CD8-positive, alpha-beta memory T cell (primary cell): ENCODE measurements at regions not wholly inside any gene's neighbourhood (a gene's known extent, or its start where the extent isn't known, plus 50 kb on each side); places are given as distances from the start of the nearest gene placed in this dataset.

Experiments used
- CTCF ChIA-PET: fragments of 350-600 bp; sonication (Branson Sonifier 250); formaldehyde crosslinking; loops from one replicate; lab custom pipeline; 2021; ENCODE audit warnings: antibody characterized with exemption; lab: Charles Lee
- POLR2A ChIA-PET: fragments of 350-600 bp; sonication (Branson Sonifier 250); formaldehyde crosslinking; loops from one replicate; lab custom pipeline; 2021; ENCODE audit warnings: antibody characterized with exemption; lab: Charles Lee
- DNase-seq, 5 donors: peaks; one replicate each; pipeline versions ENCODE4 v3.0.0 to v3.0.0-alpha.2; 2020 to 2022; ENCODE audit warnings: mixed read lengths in 1 of 5
- H3K27ac ChIP-seq: one replicate; pipeline ENCODE4 v1.7.0; 2013; ENCODE audit warnings: low read depth, mild to moderate bottlenecking, low read length, moderate library complexity
- H3K27me3 ChIP-seq: 2 replicates; pipeline ENCODE4 v1.7.0; 2013; ENCODE audit warnings: low read length, mild to moderate bottlenecking; ENCODE audit not compliant: insufficient read depth, poor library complexity, severe bottlenecking
- H3K36me3 ChIP-seq: 2 replicates; pipeline ENCODE4 v1.7.0; 2013; ENCODE audit warnings: mild to moderate bottlenecking, low read length, moderate library complexity; ENCODE audit not compliant: insufficient read depth
- H3K4me1 ChIP-seq: 2 replicates; pipeline ENCODE4 v1.7.0; 2013; ENCODE audit warnings: mild to moderate bottlenecking, low read length, moderate library complexity; ENCODE audit not compliant: insufficient read depth
- H3K4me3 ChIP-seq: 2 replicates; pipeline ENCODE4 v1.7.0; 2013; ENCODE audit warnings: mild to moderate bottlenecking, low read length
- H3K9me3 ChIP-seq: 2 replicates; pipeline ENCODE4 v1.7.0; 2013; ENCODE audit warnings: mild to moderate bottlenecking, low read length
- H3K27ac Mint-ChIP-seq, 8 donors: one replicate each; pipeline ENCODE4 v1.8.0; 2020 to 2021; ENCODE audit warnings: mixed read lengths in 8 of 8, mild to moderate bottlenecking in 6 of 8, inconsistent platforms in 3 of 8, moderate library complexity in 3 of 8
- H3K27me3 Mint-ChIP-seq, 2 donors: one replicate each; pipeline ENCODE4 v1.8.0; 2020 to 2021; ENCODE audit warnings: mixed read lengths in 2 of 2, mild to moderate bottlenecking in 1 of 2, moderate library complexity in 1 of 2
- H3K36me3 Mint-ChIP-seq, 3 donors: one replicate each; pipeline ENCODE4 v1.8.0; 2020 to 2021; ENCODE audit warnings: mixed read lengths in 3 of 3, inconsistent platforms in 1 of 3, mild to moderate bottlenecking in 1 of 3
- H3K4me1 Mint-ChIP-seq, 3 donors: one replicate each; pipeline ENCODE4 v1.8.0; 2020 to 2021; ENCODE audit warnings: mixed read lengths in 3 of 3, inconsistent platforms in 1 of 3, mild to moderate bottlenecking in 1 of 3
- H3K4me3 Mint-ChIP-seq, 7 donors: one replicate each; pipeline ENCODE4 v1.8.0; 2020 to 2021; ENCODE audit warnings: mixed read lengths in 7 of 7, mild to moderate bottlenecking in 6 of 7, moderate library complexity in 4 of 7, inconsistent platforms in 2 of 7
- H3K9me3 Mint-ChIP-seq, 5 donors: one replicate each; pipeline ENCODE4 v1.8.0; 2020 to 2022; ENCODE audit warnings: mixed read lengths in 5 of 5, mild to moderate bottlenecking in 3 of 5, moderate library complexity in 2 of 5, inconsistent platforms in 1 of 5

- H3K36me3 Mint-ChIP-seq, result no peaks in the 10 kb centered on the region
- ChIA-PET CTCF (no interaction called here), POLR2A (no interaction called here)
- H3K4me1 ChIP-seq, result no peaks in the 10 kb centered on the region
- peaks cover 29 to 37% of the 10 kb centered on the region in 2 donors for H3K27me3 Mint-ChIP-seq
- H3K27me3 ChIP-seq, result no peaks in the 10 kb centered on the region
- H3K36me3 ChIP-seq, result no peaks in the 10 kb centered on the region
- H3K9me3 ChIP-seq, result no peaks in the 10 kb centered on the region
- no peak overlapping the region for H3K4me3 ChIP-seq
- DNase-seq, result no peak
- peaks cover 0 to 8% (median 4%) of the 10 kb centered on the region in 5 donors for H3K9me3 Mint-ChIP-seq
- H3K27ac ChIP-seq, result no peak overlapping the region
- H3K4me3 Mint-ChIP-seq, result no peak overlapping the region
- H3K4me1 Mint-ChIP-seq, result peaks cover 0 to 5% (median 0%) of the 10 kb centered on the region in 3 donors
- no peak overlapping the region for H3K27ac Mint-ChIP-seq
These were observed 55.2 kb downstream of the GCC1 start for GRCh38 chr7:127530148-127530547.

DNA sequence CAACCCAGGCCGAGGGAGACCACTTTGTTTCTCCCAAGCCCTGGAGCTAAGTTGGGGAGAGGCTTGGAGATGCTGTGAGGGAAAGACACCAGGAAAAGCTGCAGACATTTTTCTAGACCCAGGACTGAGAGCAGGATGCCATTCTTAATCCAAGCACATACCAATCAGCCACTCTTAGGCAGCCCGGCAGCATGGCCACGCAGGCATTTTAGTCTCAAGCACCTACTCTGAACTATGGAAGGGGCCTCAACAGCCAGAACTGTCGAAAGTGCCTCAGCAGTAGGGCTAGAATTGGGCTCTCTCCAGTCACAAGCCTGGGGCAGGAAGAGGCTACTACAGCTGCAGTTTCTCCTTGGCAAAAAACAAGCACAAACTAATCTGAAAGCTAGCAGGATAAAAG, 57.8 kb downstream of the GCC1 start:
- Histone ChIP-seq H3K27ac (no peak overlapping the region), H3K27me3 (no peaks in the 10 kb centered on the region), H3K9me3 (no peaks in the 10 kb centered on the region), H3K4me3 (no peak overlapping the region), H3K36me3 (no peaks in the 10 kb centered on the region), H3K4me1 (no peaks in the 10 kb centered on the region)
- peaks cover 0 to 3% (median 0%) of the 10 kb centered on the region in 3 donors for H3K36me3 Mint-ChIP-seq
- CTCF ChIA-PET, result no interaction called here
- peaks cover 0 to 9% (median 6%) of the 10 kb centered on the region in 5 donors for H3K9me3 Mint-ChIP-seq
- DNase-seq, result no peak
- H3K27ac Mint-ChIP-seq, result no peak overlapping the region
- peaks cover 25 to 43% of the 10 kb centered on the region in 2 donors for H3K27me3 Mint-ChIP-seq
- peaks cover 0 to 5% (median 0%) of the 10 kb centered on the region in 3 donors for H3K4me1 Mint-ChIP-seq
- POLR2A ChIA-PET, result no interaction called here
- H3K4me3 Mint-ChIP-seq, result no peak overlapping the region

GRCh38 chr7:127525866-127526480, 59.4 kb downstream of the GCC1 start:
- H3K4me1 ChIP-seq, result no peaks in the 10 kb centered on the region
- no peak overlapping the region for H3K27ac Mint-ChIP-seq
- H3K4me1 Mint-ChIP-seq, result no peaks in the 10 kb centered on the region
- no peaks in the 10 kb centered on the region for H3K27me3 ChIP-seq
- H3K36me3 ChIP-seq, result no peaks in the 10 kb centered on the region
- H3K27ac ChIP-seq, result no peak overlapping the region
- DNase-seq, result no peak
- H3K9me3 Mint-ChIP-seq, result peaks cover 0 to 19% (median 11%) of the 10 kb centered on the region in 5 donors
- H3K36me3 Mint-ChIP-seq, result peaks cover 0 to 13% (median 0%) of the 10 kb centered on the region in 3 donors
- no peak overlapping the region for H3K4me3 Mint-ChIP-seq
- no peaks in the 10 kb centered on the region for H3K9me3 ChIP-seq
- POLR2A ChIA-PET, result no interaction called here
- no peak overlapping the region for H3K4me3 ChIP-seq
- peaks cover 29 to 52% of the 10 kb centered on the region in 2 donors for H3K27me3 Mint-ChIP-seq
- CTCF ChIA-PET, result no interaction called here

- DNase-seq, result no peak
- H3K9me3 ChIP-seq, result no peaks in the 10 kb centered on the region
- H3K9me3 Mint-ChIP-seq, result peaks cover 0 to 4% (median 0%) of the 10 kb centered on the region in 5 donors
- peaks cover 0 to under 1% (median 0%) of the 10 kb centered on the region in 3 donors for H3K36me3 Mint-ChIP-seq
- no peaks in the 10 kb centered on the region for H3K4me1 Mint-ChIP-seq
- H3K36me3 ChIP-seq, result no peaks in the 10 kb centered on the region
- no peaks in the 10 kb centered on the region for H3K4me1 ChIP-seq
- H3K27ac ChIP-seq, result no peak overlapping the region
- ChIA-PET POLR2A (no interaction called here), CTCF (no interaction called here)
- H3K27me3 ChIP-seq, result no peaks in the 10 kb centered on the region
- H3K4me3 Mint-ChIP-seq, result no peak overlapping the region
- no peak overlapping the region for H3K27ac Mint-ChIP-seq
- H3K4me3 ChIP-seq, result no peak overlapping the region
- peaks cover 6 to 39% of the 10 kb centered on the region in 2 donors for H3K27me3 Mint-ChIP-seq
These were observed 69.1 kb downstream of the GCC1 start for GRCh38 chr7:127516320-127516719.

GRCh38 chr7:127514499-127514898, 70.9 kb downstream of the GCC1 start:
- CTCF ChIA-PET, result interaction anchor here (0.6 to 2.4 kb wide), 5 partner anchors 9 to 715 kb away, joined by 3 to 10 read pairs (median 6); no protein-coding TSS in a partner anchor
- Mint-ChIP-seq H3K27ac (no peak overlapping the region), H3K27me3 (peaks cover 2 to 33% of the 10 kb centered on the region in 2 donors), H3K36me3 (no peaks in the 10 kb centered on the region), H3K4me3 (no peak overlapping the region), H3K9me3 (no peaks in the 10 kb centered on the region), H3K4me1 (no peaks in the 10 kb centered on the region)
- POLR2A ChIA-PET, result no interaction called here
- no peaks in the 10 kb centered on the region for H3K27me3 ChIP-seq
- H3K27ac ChIP-seq, result no peak overlapping the region
- no peaks in the 10 kb centered on the region for H3K4me1 ChIP-seq
- no peak overlapping the region for H3K4me3 ChIP-seq
- no peaks in the 10 kb centered on the region for H3K36me3 ChIP-seq
- peak in 2 of 5 donors; percentile 15 to 38 for DNase-seq
- H3K9me3 ChIP-seq, result no peaks in the 10 kb centered on the region

DNA sequence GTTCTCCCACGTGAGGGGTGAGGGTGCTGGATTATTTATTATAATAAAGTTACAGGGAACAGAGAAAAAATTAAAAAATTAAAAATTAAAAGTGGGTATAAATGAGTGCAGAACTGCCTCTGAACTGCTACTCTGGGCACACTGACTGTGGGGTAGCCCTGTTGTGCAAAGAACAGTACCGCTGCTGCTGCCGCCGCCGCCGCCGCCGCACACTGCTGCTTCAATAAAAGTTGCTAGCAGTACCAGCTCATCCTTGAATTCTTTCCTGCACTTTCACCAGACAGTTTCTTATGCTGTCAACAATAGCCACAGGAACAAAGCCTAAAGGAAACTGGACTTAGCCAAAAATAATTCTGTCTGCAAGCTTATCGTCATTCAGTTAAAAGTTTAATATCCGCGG, 72.1 kb downstream of the GCC1 start:
- H3K36me3 Mint-ChIP-seq, result no peaks in the 10 kb centered on the region
- no peak for DNase-seq
- H3K4me3 Mint-ChIP-seq, result no peak overlapping the region
- ChIA-PET POLR2A (no interaction called here), CTCF (interaction anchor here (1.2 to 2.4 kb wide), 3 partner anchors 10 to 166 kb away, joined by 6 to 10 read pairs (median 9); no protein-coding TSS in a partner anchor)
- no peaks in the 10 kb centered on the region for H3K4me1 Mint-ChIP-seq
- no peaks in the 10 kb centered on the region for H3K4me1 ChIP-seq
- H3K27me3 ChIP-seq, result no peaks in the 10 kb centered on the region
- H3K4me3 ChIP-seq, result no peak overlapping the region
- H3K27ac Mint-ChIP-seq, result no peak overlapping the region
- H3K27ac ChIP-seq, result no peak overlapping the region
- no peaks in the 10 kb centered on the region for H3K9me3 ChIP-seq
- peaks cover 4 to 35% of the 10 kb centered on the region in 2 donors for H3K27me3 Mint-ChIP-seq
- H3K36me3 ChIP-seq, result no peaks in the 10 kb centered on the region
- no peaks in the 10 kb centered on the region for H3K9me3 Mint-ChIP-seq

DNA sequence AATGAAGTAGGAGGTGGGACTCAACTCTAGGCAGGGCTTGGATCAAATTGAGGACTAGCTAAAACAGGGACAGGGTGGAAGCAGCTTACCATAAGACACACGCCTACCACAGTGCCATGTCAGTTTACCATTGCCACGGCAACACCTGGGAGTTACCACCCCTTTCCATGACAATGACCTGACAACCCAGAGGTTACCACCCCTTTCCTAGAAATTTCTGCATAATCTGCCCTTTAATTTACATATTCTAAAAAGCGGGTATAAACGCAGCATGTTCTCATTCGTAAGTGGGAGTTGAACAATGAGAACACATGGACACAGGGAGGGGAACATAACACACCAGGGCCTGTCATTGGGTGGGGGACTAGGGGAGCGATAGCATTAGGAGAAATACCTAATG, 72.7 kb downstream of the GCC1 start:
- no peak overlapping the region for H3K4me3 Mint-ChIP-seq
- no peaks in the 10 kb centered on the region for H3K36me3 ChIP-seq
- no peak overlapping the region for H3K27ac Mint-ChIP-seq
- H3K4me1 Mint-ChIP-seq, result no peaks in the 10 kb centered on the region
- H3K9me3 ChIP-seq, result no peaks in the 10 kb centered on the region
- no peaks in the 10 kb centered on the region for H3K36me3 Mint-ChIP-seq
- peaks cover 9 to 40% of the 10 kb centered on the region in 2 donors for H3K27me3 Mint-ChIP-seq
- H3K4me3 ChIP-seq, result no peak overlapping the region
- DNase-seq, result no peak
- CTCF ChIA-PET, result interaction anchor here (2.4 kb wide), 1 partner anchor 165 kb away, joined by 9 read pairs; no protein-coding TSS in a partner anchor
- POLR2A ChIA-PET, result no interaction called here
- H3K4me1 ChIP-seq, result no peaks in the 10 kb centered on the region
- no peaks in the 10 kb centered on the region for H3K9me3 Mint-ChIP-seq
- H3K27ac ChIP-seq, result no peak overlapping the region
- H3K27me3 ChIP-seq, result peaks cover 4% of the 10 kb centered on the region

DNA sequence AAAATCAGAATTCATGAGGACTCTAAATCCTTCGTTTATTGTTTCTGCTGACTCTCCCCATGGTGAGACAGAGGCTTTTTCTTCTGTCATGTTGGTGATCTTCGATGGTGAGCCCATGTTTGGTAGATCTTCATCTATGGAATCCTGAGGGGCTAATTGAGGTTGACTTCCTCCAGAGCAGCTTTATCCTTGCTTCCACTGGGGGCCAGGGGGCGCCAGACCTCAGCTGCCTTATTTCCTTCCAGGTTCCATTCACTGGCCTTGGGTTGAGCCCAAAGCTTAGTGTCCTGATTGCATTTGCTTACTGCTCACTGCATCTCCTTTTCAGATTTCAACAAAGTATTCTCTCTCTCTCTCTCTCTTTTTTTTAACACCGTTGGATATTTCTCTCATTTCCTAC, 80.7 kb downstream of the GCC1 start:
- POLR2A ChIA-PET, result no interaction called here
- Histone ChIP-seq H3K4me3 (no peak overlapping the region), H3K36me3 (no peaks in the 10 kb centered on the region), H3K9me3 (no peaks in the 10 kb centered on the region), H3K27ac (no peak overlapping the region), H3K4me1 (no peaks in the 10 kb centered on the region), H3K27me3 (peaks cover 4% of the 10 kb centered on the region)
- peak in 1 of 5 donors; percentile 48 for DNase-seq
- Mint-ChIP-seq H3K4me1 (no peaks in the 10 kb centered on the region), H3K9me3 (no peaks in the 10 kb centered on the region), H3K27ac (no peak overlapping the region), H3K4me3 (no peak overlapping the region), H3K27me3 (peaks cover 12 to 42% of the 10 kb centered on the region in 2 donors), H3K36me3 (no peaks in the 10 kb centered on the region)
- CTCF ChIA-PET, result interaction anchor here (0.7 to 1.3 kb wide), 2 partner anchors 57 to 704 kb away, joined by 4 to 8 read pairs; no protein-coding TSS in a partner anchor
